NCI-H1092 (cell line): ENCODE measurements at regions not wholly inside any gene's neighbourhood (a gene's known extent, or its start where the extent isn't known, plus 50 kb on each side); places are given as distances from the start of the nearest gene placed in this dataset.

Source experiments
- DNase-seq: peaks from one replicate; lab custom pipeline; 2025; lab: John Stamatoyannopoulos, UW

- no peak for DNase-seq
Observed at GRCh38 chr17:79539944-79540705, 70.7 kb downstream of the RBFOX3 start.

GRCh38 chr17:79538291-79538690 lies 72.6 kb downstream of the RBFOX3 start:
- no peak for DNase-seq

- no peak for DNase-seq
Observed at GRCh38 chr17:79537686-79538085, 73.2 kb downstream of the RBFOX3 start.

- DNase-seq = no peak
Observed at GRCh38 chr17:79537061-79537460, 73.8 kb downstream of the RBFOX3 start.

- no peak for DNase-seq
Observed at GRCh38 chr17:79536212-79536840, 74.5 kb downstream of the RBFOX3 start.

- DNase-seq = no peak
Observed at GRCh38 chr17:79535728-79536025, 75.2 kb downstream of the RBFOX3 start.

GRCh38 chr17:79534851-79535727 lies 75.8 kb downstream of the RBFOX3 start:
- DNase-seq = no peak

GRCh38 chr17:79534111-79534510 lies 76.7 kb downstream of the RBFOX3 start:
- no peak for DNase-seq

- no peak for DNase-seq
Observed at GRCh38 chr17:79533116-79533515, 77.7 kb downstream of the RBFOX3 start.

- no peak for DNase-seq
Observed at GRCh38 chr17:79532107-79532790, 78.6 kb downstream of the RBFOX3 start.

- no peak for DNase-seq
Observed at GRCh38 chr17:79531191-79532095, 79.4 kb downstream of the RBFOX3 start.

- no peak for DNase-seq
Observed at GRCh38 chr17:79530361-79531105, 80.3 kb downstream of the RBFOX3 start.

GRCh38 chr17:79529661-79530081 lies 81.2 kb downstream of the RBFOX3 start:
- no peak for DNase-seq

- DNase-seq = no peak
Observed at GRCh38 chr17:79528592-79529125, 82.2 kb downstream of the RBFOX3 start.

GRCh38 chr17:79527306-79527705 lies 83.5 kb downstream of the RBFOX3 start:
- no peak for DNase-seq

GRCh38 chr17:79525793-79526677 lies 84.8 kb downstream of the RBFOX3 start:
- no peak for DNase-seq

GRCh38 chr17:79524213-79525187 lies 86.4 kb downstream of the RBFOX3 start:
- DNase-seq = no peak

- no peak for DNase-seq
Observed at GRCh38 chr17:79522414-79522813, 88.4 kb downstream of the RBFOX3 start.
